Progenitor cell of endocrine pancreas (in vitro differentiated cells): ENCODE measurements at regions not wholly inside any gene's neighbourhood (a gene's known extent, or its start where the extent isn't known, plus 50 kb on each side); places are given as distances from the start of the nearest gene placed in this dataset.

Experiments
- DNase-seq: peaks from one replicate; pipeline ENCODE4 v3.0.0; 2021; ENCODE audit warnings: low spot score; ENCODE audit not compliant: unreplicated experiment
- H3K27ac Mint-ChIP-seq: 2 replicates; pipeline ENCODE4 v1.8.0; 2021; ENCODE audit warnings: mild to moderate bottlenecking, moderate library complexity, mixed read lengths
- H3K27me3 Mint-ChIP-seq: 2 replicates; pipeline ENCODE4 v1.8.0; 2021; ENCODE audit warnings: mixed read lengths
- H3K36me3 Mint-ChIP-seq: 2 replicates; pipeline ENCODE4 v1.8.0; 2022; ENCODE audit warnings: mixed read lengths; ENCODE audit not compliant: insufficient read depth
- H3K4me1 Mint-ChIP-seq: 2 replicates; pipeline ENCODE4 v1.8.0; 2021; ENCODE audit warnings: low read depth, mixed read lengths
- H3K4me3 Mint-ChIP-seq: 2 replicates; pipeline ENCODE4 v1.8.0; 2021; ENCODE audit warnings: low read depth, mild to moderate bottlenecking, moderate library complexity, mixed read lengths
- H3K9me3 Mint-ChIP-seq: 2 replicates; pipeline ENCODE4 v1.8.0; 2021; ENCODE audit warnings: low read depth, mixed read lengths
- CTCF ChIP-seq: fragments of 200-600 bp; sonication (generic); IDR thresholded peaks from one replicate; pipeline ENCODE4 v1.5.0; 2021; ENCODE audit warnings: antibody characterized with exemption, mild to moderate bottlenecking; ENCODE audit not compliant: unreplicated experiment

GRCh38 chr9:129337336-129338140 lies 159.5 kb upstream of the IER5L start:
- TF ChIP-seq CTCF, result no peak
- H3K27me3 Mint-ChIP-seq, result peaks cover 4% of the 10 kb centered on the region
- H3K4me3 Mint-ChIP-seq, result peak overlapping the region; percentile 37
- H3K4me1 Mint-ChIP-seq, result peaks cover 22% of the 10 kb centered on the region
- no peak overlapping the region for H3K27ac Mint-ChIP-seq
- DNase-seq, result no peak
- H3K36me3 Mint-ChIP-seq, result no peaks in the 10 kb centered on the region
- no peaks in the 10 kb centered on the region for H3K9me3 Mint-ChIP-seq

GRCh38 chr9:129336601-129337331 lies 158.7 kb upstream of the IER5L start:
- TF ChIP-seq CTCF, result no peak
- Mint-ChIP-seq H3K27me3 (peaks cover 4% of the 10 kb centered on the region), H3K4me1 (peaks cover 22% of the 10 kb centered on the region), H3K36me3 (no peaks in the 10 kb centered on the region), H3K27ac (peak overlapping the region; percentile 60), H3K9me3 (no peaks in the 10 kb centered on the region), H3K4me3 (peak overlapping the region; percentile 66)
- no peak for DNase-seq

GRCh38 chr9:129336130-129336528 lies 158.1 kb upstream of the IER5L start:
- no peak for DNase-seq
- Mint-ChIP-seq H3K27me3 (peaks cover 4% of the 10 kb centered on the region), H3K9me3 (peaks cover under 1% of the 10 kb centered on the region), H3K4me1 (peaks cover 22% of the 10 kb centered on the region), H3K4me3 (no peak overlapping the region), H3K36me3 (no peaks in the 10 kb centered on the region), H3K27ac (peak overlapping the region; percentile 98)
- TF ChIP-seq CTCF, result no peak

- Mint-ChIP-seq H3K9me3 (peaks cover 4% of the 10 kb centered on the region), H3K4me1 (peaks cover 22% of the 10 kb centered on the region), H3K36me3 (no peaks in the 10 kb centered on the region), H3K27me3 (peaks cover 4% of the 10 kb centered on the region), H3K27ac (peak overlapping the region; percentile 98), H3K4me3 (no peak overlapping the region)
- TF ChIP-seq CTCF, result no peak
- no peak for DNase-seq
These were observed 157.5 kb upstream of the IER5L start for GRCh38 chr9:129335464-129336129.
